ENCODE measurements at regions not wholly inside any gene's neighbourhood (a gene's known extent, or its start where the extent isn't known, plus 50 kb on each side); places are given as distances from the start of the nearest gene placed in this dataset.
"Not testable (repeated sequence)": the region's sequence is repeated elsewhere in the genome, so short reads cannot be mapped to it uniquely, and the experiment has no call there.

DNA sequence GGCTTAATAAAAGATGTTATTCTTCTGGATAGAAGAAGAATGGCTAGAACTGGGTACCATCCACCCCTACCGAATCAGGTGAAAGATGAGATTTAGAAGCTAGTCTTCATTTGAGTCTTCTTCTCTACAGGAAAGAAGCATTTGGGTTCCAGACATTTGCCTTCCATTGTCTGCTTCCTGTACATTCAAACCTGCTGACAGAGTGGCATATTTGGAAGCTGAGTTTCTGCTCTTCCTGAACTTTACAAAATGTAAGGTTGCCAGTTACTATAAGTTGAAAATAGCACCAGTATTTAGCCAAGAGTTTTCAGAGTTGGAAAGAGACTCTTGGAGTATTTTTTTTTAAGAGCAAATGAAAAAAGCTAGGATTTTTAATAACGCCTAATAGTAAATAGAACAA lies 525.4 kb upstream of the TLE4 start:
- DNase-seq, result no peak

DNA sequence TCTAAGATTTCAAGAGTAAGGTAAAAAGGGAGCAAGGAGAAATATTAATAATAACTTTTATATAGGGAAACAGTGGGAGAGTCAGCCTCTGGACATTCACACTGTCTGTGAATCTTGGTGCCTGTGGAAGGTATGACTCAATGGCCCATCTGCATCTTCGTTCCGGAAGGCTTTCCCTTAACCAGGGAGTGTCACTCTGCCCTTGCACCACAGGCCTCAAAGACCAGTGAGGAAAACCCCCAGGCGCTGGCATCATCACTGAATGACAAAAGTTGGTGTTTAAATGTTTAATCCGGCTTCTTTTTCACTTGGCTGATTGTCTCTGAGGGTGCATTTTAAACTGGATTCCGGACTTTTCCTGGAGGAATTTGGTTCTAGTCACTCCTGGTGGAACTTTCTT lies 522.4 kb upstream of the TLE4 start:
- DNase-seq, result no peak

DNA sequence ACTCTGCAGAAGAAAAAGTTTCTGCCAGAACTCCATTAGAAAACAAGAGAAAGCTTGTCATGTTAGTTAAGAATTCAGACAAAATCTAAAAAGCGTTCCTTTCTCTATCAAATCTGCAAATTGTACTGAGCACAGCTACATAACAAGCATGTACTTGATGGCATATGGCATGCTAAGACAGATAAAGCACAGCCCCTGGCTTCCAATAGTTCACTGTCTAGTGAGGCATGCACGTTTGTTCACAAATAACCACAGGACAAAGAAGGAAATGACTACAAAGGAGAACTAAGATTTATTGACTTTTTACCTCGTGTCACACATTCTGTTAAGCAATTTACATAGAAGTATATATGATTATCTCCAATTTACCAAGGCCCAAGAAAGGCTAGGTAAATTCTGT lies 518.2 kb upstream of the TLE4 start:
- no peak for DNase-seq

DNA sequence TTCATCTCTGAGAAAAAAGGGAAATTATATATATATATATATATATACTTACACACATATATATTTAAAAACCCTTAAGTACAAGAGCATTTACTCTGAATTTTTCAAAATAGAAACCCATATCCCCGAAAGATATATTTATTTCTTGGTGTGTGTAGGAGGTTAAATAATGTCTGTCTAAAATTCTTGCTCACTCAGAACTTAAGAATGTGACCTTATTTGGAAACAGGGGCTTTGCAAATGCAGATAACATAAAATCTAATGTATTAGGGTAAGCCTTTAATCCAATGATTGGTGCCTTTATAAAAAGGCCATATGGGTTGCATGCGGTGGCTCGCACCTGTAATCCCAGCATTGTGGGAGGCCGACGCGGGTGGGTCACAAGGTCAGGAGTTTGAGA lies 517.3 kb upstream of the TLE4 start:
- DNase-seq, result no peak

DNA sequence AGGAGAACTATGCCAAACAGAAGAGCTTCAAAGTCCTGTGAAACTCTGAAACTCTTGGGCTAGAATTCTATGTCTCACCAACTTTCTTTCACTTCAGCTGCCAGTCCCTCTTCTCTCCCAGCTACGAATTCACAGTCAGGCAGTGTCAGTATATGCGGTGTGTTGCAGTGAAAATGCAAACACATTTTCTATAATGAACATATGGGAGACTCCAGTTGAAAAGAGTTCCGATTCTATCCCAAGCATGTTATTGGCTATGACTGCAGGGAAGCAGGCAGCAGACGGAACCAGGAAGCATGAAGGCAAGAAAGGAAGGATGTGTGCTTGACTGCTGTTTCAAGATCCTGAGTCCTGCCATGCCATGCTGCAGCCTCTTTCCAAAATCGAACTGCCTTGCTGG lies 515.7 kb upstream of the TLE4 start:
- DNase-seq, result no peak

DNA sequence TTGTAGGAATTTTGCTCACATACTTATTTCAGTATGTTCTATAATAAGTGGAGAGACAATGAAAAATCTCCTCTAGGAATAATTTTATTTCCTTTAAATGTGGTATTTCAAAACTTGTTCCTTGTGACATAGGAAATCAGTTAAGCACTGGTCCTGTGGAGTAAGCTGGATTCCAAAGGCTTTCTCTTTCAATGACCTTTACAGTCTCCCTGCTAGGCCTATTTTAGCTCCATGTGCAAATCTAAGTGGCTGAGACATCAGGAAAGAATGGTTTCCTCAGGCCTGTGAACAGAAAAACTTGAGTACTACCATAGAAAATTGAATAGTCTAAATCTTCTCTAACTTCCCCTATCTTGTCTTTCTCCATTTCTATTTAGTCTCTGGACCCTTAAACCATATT lies 514.2 kb upstream of the TLE4 start:
- no peak for DNase-seq

DNA sequence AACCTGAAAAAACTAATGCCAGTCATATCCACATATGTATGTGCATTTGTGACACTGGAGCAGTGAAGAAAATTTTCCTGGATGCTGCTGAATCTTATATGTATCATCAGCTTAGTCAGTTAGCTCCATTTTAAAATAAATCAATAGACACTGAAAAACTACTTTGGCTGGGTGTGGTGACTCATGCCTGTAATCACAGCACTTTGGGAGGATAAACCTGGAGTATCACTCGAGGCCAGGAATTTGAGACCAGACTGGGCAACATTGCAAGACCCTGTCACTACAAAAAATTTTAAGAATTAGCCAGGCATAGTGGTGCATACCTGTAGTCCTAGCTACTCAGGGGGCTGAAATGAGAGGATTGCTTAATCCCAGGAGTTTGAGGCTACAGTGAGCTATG lies 511.0 kb upstream of the TLE4 start:
- no peak for DNase-seq

DNA sequence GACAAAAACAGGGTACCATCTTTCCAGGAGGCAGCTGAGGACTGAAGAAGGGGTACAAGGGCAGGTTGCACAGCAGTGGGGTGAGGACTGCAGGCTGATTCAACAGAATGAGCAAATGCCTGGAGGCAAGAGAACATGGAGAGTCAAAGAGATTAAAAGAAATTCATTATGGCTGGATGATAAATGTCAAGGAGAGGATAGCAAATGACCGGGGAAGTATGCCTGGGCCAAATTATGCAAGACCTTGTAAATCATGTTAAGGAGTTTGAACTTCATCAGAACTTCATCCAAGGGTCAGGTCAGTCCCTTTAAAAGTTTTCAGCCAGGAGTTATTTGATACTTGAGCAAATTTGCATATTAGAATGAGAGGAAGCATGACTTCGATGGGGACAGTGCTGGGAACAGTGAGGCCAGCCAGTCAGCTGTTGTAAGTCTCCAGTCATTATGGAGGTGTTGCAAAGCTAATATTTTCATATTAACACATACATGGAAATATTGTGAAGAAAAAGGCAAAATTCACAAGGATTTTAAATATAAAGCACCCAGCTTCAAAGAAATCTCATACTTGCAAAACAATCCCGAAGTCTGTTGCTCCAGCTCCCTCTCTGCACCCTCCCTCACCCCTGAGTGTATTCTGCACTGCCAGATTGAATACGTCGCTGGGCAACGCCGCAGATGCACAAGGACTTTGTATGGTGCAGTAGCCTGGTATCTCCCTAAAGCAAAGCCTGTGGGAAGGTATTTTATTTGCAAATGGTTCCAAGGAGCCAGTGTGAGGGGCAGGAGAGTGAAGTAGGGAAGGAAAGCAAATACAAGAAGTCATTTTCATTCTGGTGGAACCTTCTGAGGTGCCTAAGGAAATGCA lies 509.8 kb upstream of the TLE4 start:
- no peak for DNase-seq

DNA sequence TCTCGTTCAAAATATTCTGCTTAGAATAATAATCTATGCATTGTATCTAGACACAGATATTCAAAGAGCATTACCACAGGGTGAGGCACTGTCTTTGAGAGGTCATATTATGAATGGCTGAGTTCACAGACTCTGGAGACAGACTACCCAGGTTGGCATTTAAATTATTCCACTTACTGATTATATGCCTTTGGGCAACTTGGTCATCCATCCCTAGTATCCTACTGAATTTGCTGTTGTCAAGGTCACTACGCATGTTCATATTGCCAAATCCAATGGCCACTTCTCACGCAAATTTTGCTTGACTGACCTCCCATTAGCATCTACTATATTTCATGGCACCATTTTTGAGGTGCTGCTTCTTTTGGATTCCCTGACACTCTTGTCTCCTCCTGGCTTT lies 498.6 kb upstream of the TLE4 start:
- no peak for DNase-seq

DNA sequence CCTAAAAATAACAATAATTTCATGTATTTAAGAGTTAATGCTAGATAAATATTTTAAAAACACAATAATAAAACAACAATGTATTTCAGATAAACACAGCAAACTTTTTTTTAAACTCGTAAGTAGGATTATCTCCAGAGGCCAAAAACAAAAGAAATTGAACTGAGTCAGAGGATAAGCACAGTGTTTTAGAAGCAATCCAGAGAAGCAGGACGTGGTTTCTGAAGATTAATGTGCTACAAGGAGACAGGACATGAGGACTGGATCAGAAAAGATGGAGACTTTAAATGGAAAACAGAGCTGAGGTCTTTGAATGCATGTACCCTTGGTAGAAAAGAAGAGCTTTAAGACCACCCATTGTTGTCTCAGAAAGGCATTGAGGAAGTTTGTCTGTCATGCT lies 491.2 kb upstream of the TLE4 start:
- DNase-seq, result no peak

DNA sequence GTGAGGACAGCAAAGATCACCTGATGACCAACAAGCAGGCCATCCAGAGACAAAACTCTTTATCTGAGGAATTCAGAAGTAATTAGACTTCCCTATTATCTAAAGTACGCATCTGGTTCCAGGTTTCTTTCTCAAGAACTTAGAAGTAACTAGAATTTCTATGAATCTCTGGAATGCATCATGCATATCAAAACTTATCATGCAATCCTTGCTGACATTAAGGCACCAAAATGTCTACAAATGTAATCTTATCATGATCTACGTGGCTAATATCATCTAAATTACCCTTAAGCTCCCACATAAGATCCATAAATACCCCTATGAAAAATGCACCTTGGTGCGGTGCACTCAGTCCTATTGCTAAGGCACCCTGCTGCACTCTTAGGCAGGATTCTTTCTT lies 488.1 kb upstream of the TLE4 start:
- no peak for DNase-seq

DNA sequence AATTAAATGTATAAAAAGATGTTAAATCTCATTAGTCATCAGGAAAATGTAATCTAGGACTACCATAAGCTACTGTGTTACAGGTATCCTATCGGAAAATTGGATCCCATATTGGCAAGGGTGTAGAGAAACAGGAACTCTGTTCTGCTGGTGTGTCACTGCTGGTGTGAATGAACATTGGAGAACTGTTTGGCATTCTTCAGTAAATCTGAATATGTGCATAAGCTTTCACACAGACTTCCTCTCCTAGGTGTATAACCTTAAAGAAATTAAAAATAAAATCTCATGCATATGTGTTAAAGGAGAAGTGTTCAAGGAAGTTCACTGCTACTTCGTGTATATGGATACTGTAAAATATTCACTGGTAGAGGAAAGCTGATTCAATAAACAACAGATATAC lies 484.6 kb upstream of the TLE4 start:
- no peak for DNase-seq

DNA sequence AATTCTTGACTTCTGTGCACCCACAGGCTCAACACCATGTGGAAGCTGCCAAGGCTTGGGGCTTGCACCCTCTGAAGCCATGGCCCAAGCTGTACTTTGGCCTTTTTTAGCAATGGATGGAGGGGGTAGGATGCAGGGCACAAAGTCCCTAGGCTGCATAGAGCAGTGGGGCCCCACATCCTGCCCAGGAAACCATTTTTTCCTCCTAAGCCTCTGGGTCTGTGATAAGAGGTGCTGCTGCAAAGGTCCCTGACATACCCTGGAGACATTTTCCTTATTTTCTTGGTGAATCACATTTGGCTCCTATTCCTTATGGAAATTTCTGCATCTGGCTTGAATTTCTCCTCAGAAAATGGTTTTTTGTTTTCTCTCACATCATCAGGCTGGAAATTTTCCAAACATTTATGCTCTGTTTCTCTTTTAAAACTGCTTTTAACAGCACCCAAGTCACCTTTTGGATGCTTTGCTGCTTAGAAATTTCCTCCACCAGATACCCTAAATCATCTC lies 482.7 kb upstream of the TLE4 start:
- DNase-seq, result no peak

DNA sequence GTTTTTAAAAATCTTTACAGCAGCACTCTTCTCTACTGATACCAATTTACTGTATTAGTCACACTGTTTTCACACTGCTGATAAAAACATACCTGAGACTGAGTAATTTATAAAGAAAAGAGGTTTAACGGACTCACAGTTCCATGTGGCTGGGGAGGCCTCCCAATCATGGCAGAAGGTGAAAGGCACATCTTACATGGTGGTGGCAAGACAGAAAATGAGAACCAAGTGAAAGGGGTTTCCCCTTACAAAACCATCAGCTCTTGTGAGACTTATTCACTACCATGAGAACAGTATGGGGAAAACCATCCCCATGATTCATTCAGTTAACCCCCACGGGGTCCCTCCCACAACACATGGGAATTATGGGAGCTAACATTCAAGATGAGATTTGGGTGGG lies 481.9 kb upstream of the TLE4 start:
- DNase-seq, result not testable (repeated sequence)

DNA sequence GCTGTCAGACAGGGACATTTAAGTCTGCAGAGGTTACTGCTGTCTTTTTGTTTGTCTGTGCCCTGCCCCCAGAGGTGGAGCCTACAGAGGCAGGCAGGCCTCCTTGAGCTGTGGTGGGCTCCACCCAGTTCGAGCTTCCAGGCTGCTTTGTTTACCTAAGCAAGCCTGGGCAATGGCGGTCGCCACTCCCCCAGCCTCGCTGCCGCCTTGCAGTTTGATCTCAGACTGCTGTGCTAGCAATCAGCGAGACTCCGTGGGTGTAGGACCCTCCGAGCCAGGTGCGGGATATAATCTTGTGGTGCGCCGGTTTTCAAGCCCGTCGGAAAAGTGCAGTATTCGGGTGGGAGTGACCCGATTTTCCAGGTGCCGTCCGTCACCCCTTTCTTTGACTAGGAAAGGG lies 468.5 kb upstream of the TLE4 start:
- DNase-seq, result not testable (repeated sequence)

DNA sequence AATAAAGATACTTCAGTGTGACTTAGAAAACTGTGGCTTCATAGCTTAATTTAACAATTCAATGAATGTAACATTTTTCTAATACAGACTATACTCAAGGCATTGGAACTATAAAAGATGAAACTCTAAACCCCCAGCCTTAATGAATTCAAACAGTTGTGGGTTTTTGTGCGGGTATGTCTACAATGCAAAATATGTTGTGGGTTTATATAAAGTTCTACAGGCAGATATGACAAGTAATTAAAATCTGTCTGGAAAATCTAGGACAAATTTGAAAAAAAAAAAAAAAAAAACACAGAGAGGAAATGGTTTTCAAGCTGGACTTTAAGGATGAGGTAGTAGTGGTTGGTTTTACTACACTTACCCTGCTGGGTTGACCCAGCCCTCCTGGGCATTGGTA lies 467.5 kb upstream of the TLE4 start:
- no peak for DNase-seq

DNA sequence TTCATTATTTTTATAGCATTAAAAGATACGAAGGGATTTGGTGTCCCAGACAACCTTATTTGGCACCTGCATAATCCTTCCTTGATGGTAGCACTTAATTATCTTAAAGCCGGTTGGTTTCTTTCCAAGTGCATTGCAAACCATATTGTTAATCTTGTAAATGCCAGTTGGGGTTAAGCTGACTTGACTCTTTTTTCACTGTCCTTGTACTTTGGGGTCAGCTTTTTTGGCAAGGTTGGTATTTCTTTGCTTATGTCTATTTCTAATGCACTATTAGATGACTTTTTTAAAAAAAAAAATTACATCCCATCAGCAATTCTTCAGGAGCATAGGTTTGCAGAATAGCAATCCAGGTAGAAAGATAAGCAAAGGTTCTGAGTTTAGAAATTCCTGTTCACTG lies 466.8 kb upstream of the TLE4 start:
- DNase-seq, result no peak

DNA sequence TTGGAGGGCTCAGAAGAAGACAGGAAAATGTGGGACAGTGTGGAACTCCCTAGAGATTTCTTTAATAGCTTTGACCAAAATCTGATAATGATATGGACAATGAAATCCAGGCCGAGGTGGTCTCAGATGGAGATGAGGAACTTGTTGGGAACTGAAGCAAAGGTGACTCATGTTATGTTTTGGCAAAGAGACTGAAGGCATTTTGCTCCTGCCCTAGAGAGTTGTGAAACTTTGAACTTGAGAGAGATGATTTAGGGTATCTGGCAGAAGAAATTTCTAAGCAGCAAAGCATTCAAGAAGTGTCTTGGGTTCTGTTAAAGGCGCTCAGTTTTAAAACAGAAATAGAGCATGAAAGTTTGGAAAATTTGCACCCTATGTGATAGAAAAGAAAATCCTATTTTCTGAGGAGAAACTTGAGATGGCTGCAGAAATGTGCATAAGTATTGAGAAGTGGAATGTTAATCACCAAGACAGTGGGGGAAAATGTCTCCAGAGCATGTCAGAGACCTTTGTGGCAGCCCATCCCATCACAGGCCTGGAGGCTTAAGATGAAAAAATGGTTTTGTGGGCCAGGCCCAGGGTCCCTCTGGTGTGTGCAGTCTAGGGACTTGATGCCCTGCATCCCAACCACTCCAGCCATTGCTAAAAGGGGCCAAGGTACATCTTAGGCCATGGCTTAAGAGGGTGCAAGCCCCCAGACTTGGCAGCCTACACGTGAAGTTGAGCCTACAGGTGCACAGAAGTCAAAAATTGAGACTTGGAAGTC lies 463.7 kb upstream of the TLE4 start:
- DNase-seq, result no peak

DNA sequence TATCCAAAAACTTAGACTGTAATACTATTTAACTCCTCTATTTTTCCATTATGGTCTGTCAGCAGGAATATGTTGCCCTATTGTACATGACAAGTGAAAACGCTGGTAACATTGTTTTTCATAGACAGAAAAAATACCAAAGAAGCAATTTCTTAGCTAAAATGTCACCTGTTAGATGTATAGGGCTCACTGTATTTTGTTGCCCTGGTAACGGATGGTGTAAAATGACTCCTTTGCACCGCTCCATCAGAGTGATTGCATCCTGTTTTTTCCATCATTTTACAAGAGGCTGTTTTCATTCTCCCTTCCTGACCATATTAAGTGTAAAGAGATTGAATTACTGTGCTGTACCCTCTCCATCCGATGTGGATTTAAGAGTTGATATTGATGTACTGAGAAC lies 460.1 kb upstream of the TLE4 start:
- no peak for DNase-seq

DNA sequence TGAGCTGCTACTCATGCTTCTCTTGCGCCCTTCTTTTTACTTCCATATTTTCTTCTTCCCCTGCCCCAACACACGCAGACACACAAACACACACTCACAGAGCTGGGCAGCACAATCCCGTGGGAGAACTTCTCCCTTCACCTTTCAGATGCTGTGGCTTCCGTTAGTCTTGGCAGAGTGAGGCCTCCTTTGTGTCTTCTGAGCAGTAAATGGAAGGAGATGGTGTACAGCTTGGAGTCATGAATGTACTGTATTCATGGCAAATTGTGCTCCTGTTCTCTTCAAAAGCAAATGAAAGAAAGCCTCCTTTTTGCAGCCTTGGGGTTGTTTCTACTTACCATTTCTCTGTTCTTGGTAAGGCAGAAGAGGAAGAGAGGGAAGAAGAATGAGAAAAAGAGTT lies 456.6 kb upstream of the TLE4 start:
- no peak for DNase-seq

DNA sequence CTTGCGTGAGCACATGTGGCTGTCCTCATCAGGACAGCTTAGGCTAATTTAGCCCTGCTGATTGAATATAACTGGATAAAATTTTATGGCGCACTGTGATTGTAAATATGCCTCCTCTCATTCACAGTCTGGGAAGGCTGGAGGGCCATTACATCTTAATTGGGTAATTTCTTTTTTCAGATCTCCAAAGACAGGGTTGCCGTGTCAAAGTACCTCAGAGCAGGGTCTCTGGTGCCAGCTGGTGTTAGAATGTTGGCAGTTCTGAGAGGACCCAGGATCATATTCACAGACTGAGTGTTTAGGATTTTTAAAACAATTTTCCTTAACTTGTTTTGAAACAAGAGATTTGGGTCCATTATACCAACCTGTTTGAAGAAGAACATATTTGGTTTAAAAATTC lies 455.7 kb upstream of the TLE4 start:
- DNase-seq, result no peak

DNA sequence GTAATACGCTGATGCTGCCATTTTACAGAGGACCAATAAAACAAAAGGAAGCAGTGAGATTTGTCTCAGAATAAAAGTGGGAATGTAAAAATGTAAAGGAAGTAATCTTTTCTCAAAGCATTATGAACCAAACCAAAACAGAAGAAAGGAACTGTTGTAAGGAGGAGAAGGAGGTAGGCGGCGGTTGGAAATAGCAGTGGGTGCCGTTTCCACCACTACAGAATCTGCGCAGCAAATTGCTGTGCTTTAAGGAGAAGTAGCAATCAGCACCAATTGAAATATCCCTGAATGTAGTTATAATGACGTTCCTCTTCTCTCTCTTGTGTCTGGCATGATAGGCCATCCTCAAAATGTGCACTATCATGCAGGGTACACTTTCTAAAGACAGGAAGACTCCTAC lies 455.1 kb upstream of the TLE4 start:
- no peak for DNase-seq

DNA sequence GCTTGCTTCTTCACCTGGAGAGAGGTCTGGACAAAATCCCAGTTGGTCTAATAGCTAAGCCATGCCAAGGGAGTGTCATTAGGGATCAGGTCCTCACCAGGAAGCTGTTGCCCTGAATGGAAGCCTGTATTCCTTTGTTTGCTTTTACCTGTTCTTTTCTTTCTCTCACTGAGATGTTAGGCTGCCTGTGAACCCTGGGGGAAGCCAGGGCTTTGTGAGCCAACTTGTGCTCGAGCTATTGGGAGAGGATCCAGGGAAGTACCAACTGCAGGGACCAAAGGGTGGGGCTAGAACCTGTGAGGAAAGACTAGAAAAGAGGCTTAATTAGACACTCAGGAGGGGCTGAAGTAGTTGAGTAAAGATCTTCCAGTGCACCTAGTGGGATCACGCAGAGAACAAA lies 451.2 kb upstream of the TLE4 start:
- DNase-seq, result no peak

DNA sequence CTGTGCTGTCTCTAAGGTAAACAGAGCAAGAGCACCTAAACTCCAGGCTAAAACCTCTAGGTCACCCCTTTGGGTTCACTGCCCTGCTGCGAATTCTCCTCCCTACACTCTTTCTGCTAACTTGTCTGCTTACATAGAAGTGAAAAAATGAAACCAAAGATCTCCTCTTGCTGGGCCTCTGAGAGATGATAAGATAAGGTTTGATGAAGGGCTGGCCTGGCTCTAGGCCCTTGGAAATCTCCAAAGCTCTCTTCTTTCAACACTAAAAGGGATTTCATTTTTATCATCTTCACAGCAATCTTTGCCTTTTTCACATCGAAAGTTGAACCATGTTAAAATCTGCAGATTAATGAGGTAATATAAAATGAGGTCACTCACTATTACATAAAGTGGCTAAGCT lies 450.8 kb upstream of the TLE4 start:
- no peak for DNase-seq

DNA sequence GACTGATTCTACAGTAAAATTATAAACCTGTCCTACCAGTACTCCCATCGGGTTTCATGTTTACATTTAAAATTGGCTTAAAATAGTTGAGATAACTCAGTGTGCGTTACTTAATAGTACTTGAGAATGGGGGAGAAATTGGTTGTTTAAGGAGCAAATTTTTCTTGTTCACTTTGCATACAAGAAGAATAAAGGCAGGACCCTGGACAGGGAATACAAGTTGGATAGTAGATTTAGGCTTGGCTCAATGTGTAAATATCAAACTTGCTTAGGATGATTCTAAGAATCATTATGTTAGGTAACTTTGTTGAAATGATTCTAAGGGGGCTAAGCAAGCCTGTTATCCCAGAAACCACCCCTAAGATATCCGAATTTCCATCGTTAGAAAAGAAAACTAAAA lies 448.4 kb upstream of the TLE4 start:
- DNase-seq, result no peak

Data from kidney glomerular epithelial cell (primary cell).